ENCODE measurements at regions not wholly inside any gene's neighbourhood (a gene's known extent, or its start where the extent isn't known, plus 50 kb on each side); places are given as distances from the start of the nearest gene placed in this dataset.
"Not testable (repeated sequence)": the region's sequence is repeated elsewhere in the genome, so short reads cannot be mapped to it uniquely, and the experiment has no call there.

DNA sequence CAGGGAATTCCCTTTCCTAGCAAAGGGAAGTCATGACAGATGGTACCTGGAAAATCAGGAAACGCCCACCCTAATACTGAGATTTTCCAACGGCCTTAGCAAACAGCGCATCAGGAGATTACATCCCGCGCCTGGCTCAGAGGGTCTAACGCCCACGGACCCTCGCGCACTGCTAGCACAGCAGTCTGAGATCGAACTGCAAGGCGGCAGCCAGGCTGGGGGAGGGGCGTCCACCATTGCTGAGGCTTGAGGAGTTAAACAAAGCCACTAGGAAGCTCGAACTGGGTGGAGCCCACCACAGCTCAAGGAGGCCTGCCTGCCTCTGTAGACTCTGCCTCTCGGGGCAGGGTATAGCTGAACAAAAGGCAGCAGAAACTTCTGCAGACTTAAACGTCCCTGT lies 507.7 kb downstream of the ZIC3 start:
- DNase-seq (ENCODE audit: extremely low read depth, low read depth), result no peak
- H3K4me3 ChIP-seq (replicated peaks; ENCODE audit: low read depth, low read length), result no peak overlapping the region
- TF ChIP-seq, protein P1, sequence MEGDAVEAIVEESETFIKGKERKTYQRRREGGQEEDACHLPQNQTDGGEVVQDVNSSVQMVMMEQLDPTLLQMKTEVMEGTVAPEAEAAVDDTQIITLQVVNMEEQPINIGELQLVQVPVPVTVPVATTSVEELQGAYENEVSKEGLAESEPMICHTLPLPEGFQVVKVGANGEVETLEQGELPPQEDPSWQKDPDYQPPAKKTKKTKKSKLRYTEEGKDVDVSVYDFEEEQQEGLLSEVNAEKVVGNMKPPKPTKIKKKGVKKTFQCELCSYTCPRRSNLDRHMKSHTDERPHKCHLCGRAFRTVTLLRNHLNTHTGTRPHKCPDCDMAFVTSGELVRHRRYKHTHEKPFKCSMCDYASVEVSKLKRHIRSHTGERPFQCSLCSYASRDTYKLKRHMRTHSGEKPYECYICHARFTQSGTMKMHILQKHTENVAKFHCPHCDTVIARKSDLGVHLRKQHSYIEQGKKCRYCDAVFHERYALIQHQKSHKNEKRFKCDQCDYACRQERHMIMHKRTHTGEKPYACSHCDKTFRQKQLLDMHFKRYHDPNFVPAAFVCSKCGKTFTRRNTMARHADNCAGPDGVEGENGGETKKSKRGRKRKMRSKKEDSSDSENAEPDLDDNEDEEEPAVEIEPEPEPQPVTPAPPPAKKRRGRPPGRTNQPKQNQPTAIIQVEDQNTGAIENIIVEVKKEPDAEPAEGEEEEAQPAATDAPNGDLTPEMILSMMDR (IDR thresholded peaks at IDR 0.05; ENCODE audit: low read depth, low read length, missing control alignments), result no peak

DNA sequence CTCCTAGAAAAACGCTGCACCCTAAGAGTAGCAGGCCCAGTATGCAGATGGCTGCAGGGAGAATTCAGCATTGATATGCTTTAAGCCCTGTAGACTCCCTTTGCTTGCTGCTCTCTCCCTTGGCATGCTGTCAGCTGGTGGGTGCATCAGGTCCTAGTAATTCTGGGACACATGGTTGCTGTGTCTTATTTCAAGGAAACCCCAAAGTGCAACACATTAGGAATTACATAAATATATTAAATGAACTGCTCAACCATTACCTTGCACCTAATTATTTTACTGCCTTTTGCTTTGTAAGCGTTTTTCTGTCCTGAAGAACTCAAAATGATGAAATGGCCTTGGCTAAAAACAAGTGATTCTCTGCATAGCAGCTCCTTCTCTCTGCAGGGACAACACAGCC lies 516.3 kb downstream of the ZIC3 start:
- no peak for DNase-seq (ENCODE audit: extremely low read depth, low read depth)
- no peak overlapping the region for H3K4me3 ChIP-seq (replicated peaks; ENCODE audit: low read depth, low read length)
- TF ChIP-seq, protein P1 (IDR thresholded peaks at IDR 0.05; ENCODE audit: low read depth, low read length, missing control alignments), result no peak

DNA sequence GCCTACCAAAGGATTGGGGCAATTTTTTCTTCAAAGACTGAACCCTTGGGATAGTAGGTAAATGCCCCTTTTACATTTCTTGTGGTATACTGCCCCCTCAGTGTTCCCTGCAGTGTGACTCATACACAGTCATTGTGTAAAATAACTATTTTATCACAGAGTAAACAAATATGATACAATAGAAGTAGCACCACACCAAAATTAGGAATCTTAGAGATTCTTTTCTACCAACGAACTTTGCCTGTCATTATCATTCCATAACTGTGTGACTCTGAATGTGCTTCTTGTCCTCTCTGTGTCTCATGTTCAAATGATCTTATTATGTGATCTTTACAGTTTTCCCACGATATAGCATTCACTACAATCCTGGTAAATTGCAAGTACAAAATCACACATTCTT lies 517.0 kb downstream of the ZIC3 start:
- DNase-seq (ENCODE audit: extremely low read depth, low read depth), result no peak
- TF ChIP-seq, protein P1 (IDR thresholded peaks at IDR 0.05; ENCODE audit: low read depth, low read length, missing control alignments), result no peak
- no peak overlapping the region for H3K4me3 ChIP-seq (replicated peaks; ENCODE audit: low read depth, low read length)

DNA sequence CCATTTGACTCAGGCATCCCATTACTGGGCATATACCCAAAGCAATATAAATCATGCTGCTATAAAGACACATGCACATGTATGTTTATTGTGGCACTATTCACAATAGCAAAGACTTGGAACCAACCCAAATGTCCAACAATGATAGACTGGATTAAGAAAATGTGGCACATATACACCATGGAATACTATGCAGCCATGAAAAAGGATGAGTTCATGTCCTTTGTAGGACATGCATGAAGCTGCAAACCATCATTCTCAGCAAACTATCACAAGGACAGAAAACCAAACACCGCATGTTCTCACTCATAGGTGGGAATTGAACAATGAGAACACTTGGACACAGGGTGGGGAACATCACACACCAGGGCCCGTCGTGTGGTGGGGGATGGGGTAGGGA lies 545.0 kb downstream of the ZIC3 start:
- H3K4me3 ChIP-seq (replicated peaks; ENCODE audit: low read depth, low read length); DNase-seq (ENCODE audit: extremely low read depth, low read depth): not testable (repeated sequence)

DNA sequence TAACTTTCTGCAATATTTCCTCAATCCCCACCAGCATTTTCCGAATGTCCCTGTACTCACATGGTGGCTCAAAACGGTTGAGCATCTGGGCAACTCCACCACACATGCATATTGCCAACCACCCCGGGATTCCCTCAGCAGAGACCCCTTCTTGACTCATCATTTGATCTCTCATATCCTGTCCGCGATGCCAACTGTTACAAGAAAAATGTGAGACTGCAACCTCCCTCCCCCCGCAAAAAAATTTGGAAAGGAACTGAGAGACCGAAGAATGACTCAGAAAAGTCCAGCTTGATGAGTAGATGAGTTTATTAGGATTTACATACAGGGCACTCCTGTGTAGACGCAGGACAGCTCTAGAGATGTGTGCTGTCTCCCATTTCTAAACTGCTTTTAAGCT lies 561.4 kb downstream of the ZIC3 start:
- no peak for DNase-seq (ENCODE audit: extremely low read depth, low read depth)
- TF ChIP-seq, protein P1 (IDR thresholded peaks at IDR 0.05; ENCODE audit: low read depth, low read length, missing control alignments), result no peak
- H3K4me3 ChIP-seq (replicated peaks; ENCODE audit: low read depth, low read length), result no peak overlapping the region

DNA sequence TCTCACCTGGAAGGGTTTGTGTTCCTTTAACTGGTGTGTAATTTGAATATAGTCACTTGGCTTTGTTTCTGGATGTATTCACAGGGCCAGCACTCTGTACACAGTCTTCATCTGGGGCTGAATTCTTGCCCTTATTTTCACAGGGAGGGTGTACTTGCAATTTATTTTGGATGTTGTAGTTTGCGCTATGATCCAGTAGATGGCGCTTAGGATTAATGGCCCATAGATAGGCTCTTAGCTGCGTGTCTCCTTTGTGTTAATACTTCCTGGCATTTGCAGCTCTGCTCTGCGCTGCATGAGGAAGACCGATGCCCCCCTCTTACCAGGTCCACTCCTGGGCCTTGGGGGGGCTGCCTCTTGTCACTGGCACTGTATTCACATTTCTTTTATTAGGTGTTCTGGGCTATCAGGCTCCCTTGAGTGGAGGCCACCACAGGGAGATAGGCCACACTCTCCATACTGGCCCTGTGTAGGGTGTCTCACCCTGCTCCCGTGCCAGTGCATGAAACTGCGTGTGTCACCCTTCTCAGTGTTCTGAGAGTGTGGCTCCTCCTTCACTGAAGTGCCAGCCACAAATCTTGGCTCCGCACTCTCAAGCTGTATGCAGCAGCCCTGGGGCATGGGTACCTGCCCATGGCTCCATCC lies 562.2 kb downstream of the ZIC3 start:
- TF ChIP-seq, protein P1 (IDR thresholded peaks at IDR 0.05; ENCODE audit: low read depth, low read length, missing control alignments), result peak; percentile 36
- no peak overlapping the region for H3K4me3 ChIP-seq (replicated peaks; ENCODE audit: low read depth, low read length)
- DNase-seq (ENCODE audit: extremely low read depth, low read depth), result peak; percentile 1

DNA sequence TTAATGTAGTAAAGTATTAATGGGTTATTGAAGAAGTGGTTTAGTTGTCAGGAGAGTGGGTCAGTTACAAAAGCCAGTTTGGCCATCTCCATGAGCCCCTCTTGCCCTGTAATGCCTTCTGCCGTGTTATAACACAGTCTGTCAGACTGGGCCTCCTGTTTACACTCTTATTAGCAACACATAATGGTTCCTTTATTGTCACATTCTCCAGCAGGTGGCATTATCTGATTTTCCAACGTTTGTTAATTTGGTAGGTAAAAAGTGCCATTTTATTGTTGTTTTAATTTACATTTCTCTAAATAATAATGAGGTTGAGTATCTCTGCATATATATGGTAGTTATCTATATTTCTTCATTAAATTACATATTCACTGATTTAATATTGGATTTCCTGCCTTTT lies 560.8 kb downstream of the FGF13 start:
- DNase-seq (ENCODE audit: extremely low read depth, low read depth), result no peak
- TF ChIP-seq, protein P1 (IDR thresholded peaks at IDR 0.05; ENCODE audit: low read depth, low read length, missing control alignments), result no peak

More for the DNA sequence above, 560.8 kb downstream of the FGF13 start:
- H3K4me3 ChIP-seq (replicated peaks; ENCODE audit: low read depth, low read length), result no peak overlapping the region

Measured in HFF-Myc (cell line).